HUDEP-2 (cell line): ENCODE measurements at regions not wholly inside any gene's neighbourhood (a gene's known extent, or its start where the extent isn't known, plus 50 kb on each side); places are given as distances from the start of the nearest gene placed in this dataset.

Experiments
- DNase-seq, 76 experiments: peaks; one replicate each; lab custom pipeline; 2025; ENCODE audit not compliant: unreplicated experiment in 76 of 76; lab: John Stamatoyannopoulos, UW

DNA sequence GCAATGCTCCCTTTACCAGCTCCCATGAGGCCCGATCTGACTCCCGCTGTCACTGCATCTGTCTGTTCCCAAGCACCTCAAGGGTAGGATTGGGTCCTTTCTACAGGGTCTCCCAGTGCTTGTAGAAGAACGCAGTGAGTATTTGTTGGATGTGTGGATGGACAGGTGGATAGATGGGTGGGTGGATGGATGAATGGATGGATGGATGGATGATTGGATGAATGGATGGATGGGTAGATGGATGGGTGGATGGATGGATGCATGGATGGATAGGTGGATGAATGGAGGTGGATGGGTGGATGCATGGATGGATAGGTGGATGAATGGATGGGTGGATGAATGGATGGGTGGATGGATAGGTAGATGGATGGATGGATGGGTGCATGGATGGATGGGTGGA lies 91.6 kb downstream of the HS1BP3 start:
- no peak for DNase-seq

DNA sequence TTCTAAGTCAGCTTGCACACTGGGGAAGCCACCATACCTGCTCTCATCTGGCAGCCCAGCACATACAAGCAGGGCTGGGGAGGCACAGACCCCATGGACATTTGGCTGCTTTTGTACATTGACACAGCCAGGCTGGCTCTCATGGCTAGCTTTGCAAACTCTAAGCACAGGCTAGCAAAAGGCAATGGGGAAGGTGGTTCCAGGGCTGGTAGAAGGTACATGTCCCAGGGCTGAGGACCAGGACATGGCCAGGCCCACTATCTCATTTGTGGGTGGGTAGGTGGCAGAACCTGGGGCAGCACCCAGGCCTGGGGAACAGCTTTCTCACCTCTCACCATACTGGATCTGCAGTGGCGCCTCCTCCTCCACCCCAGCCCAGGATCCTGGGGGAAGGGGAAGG lies 90.9 kb downstream of the HS1BP3 start:
- no peak for DNase-seq

DNA sequence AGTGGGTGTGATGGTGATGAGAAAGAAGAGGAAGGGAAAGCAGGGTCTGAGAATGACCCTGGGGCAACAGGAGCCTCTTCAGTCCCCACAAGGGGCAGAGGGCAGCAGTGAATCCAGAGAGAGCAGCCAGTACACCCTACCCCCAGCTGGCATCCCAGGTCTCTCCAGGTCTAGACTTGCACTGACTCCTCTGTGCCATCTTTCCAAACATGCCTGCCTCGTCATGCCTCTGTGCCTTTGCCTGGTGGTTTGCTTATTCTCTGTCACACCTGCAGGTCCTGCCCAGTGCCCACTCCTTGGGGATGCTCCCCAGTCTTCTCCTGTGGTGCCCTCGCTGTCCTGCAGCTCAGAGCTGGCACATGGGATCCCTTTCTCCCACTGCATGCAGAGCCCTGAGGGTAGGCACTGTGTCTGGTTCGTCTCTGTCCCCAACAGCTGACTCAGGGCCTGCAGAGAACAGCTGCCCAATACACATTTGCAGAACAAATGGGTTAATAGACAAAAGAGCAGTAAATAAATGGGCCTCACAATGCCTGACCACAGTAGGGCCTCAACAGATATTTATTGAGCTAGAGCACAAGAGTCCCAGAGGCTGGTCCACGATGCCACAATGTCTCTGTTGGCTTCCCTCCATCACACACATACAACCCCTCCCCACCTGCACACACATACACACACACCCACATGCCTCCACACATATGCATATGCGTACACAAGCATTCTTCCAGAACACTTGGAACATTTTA lies 89.8 kb downstream of the HS1BP3 start:
- no peak for DNase-seq

DNA sequence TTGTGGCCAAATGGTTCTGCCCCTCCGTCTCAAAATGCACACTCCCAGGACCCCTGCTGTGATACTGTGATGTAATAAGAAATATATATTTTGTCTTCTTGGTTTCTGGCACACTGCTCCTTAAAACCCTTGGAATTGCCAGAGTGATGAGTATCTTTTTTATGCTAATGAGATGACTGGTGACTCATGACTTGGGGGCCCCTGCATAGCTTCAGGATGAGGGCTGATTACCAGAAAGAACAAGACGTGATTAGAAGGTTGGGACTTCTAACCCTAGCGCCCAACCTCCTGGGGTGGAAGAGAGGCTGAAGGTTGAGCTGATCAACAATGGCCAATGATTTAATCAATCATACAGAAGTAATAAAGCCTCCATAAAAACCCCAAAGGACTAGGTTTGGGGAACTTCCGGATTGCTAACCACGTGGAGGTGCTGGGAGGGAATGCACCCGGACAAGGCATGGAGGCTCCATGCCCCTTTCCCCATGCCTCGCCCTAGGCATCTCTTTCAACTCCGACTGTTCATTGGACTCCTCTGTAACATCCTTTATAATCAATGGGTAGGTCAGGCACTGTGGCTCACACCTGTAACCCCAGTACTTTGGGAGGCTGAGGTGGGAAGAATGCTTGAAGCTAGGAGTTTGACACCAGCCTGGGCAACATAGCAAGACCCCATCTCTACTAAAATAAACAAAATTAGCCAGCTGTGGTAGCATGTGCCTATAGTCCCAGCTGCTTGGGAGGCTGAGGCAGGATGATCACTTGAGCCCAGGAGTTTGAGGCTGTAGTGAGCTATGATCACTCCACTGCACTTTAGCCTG lies 89.1 kb downstream of the HS1BP3 start:
- no peak for DNase-seq

- no peak for DNase-seq
Measured at GRCh38 chr2:20562540-20563225, 88.2 kb downstream of the HS1BP3 start.

GRCh38 chr2:20563251-20563650 lies 87.6 kb downstream of the HS1BP3 start:
- no peak for DNase-seq

GRCh38 chr2:20563833-20564232 lies 87.1 kb downstream of the HS1BP3 start:
- DNase-seq = no peak

DNA sequence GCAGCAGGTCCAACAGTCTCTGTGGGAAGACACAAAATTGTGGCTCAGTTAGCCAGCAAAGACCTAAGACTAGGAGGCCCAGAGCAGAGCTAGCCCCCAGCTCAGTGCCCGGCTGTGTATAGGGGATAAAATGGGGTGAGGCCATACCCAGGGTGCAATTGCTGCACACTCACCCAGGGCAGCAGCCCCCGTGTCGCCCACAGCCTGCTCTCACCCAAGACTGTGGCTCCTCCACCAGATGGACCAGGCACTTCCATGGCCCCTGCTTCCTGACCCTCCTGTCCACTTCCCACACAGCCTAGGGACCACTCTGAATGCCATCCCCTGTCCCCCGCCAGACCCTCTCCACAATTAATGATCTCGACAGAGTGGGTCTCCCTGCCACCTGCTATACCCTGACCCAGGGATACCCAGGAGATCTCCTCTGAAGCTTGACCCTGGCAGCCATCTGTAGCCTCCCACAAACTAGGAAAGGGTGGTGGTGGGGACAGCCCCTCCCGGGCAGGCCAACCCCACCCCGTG lies 85.7 kb downstream of the HS1BP3 start:
- no peak for DNase-seq

GRCh38 chr2:20565623-20566236 lies 85.2 kb downstream of the HS1BP3 start:
- DNase-seq = no peak

DNA sequence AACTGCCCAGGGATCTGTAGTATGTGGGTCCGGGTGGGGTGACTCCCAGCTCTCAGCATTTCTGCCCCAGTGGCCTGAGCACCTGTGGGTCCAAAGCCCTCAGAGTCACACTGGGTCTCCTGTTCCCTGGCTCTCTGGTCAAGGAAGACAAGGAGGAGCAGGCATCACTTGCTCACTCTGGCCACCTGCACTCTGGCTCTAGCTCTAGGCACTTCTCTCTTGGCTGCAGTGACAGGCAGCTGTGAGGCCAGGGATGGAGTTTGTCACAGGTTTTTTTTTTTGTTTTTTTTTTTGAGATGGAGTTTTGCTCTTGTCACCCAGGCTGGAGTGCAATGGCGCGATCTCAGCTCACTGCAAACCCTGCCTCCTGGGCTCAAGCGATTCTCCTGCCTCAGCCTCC lies 84.6 kb downstream of the HS1BP3 start:
- no peak for DNase-seq

- DNase-seq = no peak
Measured at GRCh38 chr2:20567159-20567925, 83.6 kb downstream of the HS1BP3 start.
